ENCODE measurements at regions not wholly inside any gene's neighbourhood (a gene's known extent, or its start where the extent isn't known, plus 50 kb on each side); places are given as distances from the start of the nearest gene placed in this dataset.

DNA sequence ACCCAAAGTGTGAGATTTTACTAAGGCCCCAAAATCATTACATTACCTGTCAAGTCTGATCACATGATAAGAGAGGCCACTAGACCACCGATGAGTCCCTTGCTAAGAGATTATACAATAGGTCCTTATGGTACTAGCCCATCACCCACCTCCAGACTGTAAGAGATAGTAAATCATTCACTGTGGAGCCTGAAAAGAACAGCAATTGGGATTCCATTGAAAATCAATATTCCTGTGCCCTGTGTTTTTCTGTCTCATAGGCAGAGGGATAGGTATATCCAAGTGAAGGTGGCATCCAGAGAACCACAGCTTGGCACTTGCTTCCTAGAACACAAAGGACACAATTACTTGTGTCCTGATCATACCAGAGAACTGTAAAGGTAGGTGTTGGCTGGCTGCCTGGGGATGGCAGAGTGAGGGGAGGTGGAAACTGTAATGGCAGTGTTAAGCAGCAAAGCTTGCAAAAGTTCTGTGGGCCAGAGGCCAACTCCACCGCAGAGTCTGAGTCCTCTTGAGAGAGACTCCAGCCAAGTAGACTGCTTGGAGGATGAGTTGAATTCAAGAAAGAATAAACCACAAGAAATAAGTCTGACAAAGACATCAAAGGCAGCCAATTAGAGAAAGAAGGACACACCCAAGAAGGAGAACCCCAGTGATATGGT, 102.0 kb upstream of the PIEZO2 start:
- DNase-seq (ENCODE audit: low read depth in 1 of 2, low spot score in 1 of 2) = no peak
- TF ChIP-seq JUND (IDR thresholded peaks at IDR 0.05; ENCODE audit: low read depth) = no peak
- in situ Hi-C loops (cut with HindIII; ENCODE audit: low pct_unique_long_range_greater_than_20kb, low sequenced_read_pairs) = no loop called here

DNA sequence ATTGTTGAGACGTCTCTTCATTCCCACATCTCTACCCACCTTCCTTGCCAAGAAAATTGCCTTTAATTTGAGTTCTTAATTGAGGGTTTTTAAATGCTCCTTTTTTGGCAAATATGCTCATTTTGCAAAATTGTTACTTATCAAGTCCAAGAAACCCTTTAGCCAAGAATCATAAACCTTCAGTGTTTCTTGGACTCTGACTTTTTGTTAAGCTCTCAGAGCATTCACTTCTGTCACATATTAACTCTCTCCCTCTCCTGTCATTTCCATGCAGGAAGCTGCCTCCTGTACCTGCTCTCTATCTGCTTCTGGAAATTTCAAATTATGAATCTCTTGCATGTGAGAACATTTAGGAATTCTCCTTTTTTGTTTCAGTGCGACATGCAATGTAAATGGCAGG, 100.0 kb upstream of the PIEZO2 start:
- TF ChIP-seq JUND (IDR thresholded peaks at IDR 0.05; ENCODE audit: low read depth) = no peak
- DNase-seq (ENCODE audit: low read depth in 1 of 2, low spot score in 1 of 2) = no peak
- in situ Hi-C loops (cut with HindIII; ENCODE audit: low pct_unique_long_range_greater_than_20kb, low sequenced_read_pairs) = no loop called here

DNA sequence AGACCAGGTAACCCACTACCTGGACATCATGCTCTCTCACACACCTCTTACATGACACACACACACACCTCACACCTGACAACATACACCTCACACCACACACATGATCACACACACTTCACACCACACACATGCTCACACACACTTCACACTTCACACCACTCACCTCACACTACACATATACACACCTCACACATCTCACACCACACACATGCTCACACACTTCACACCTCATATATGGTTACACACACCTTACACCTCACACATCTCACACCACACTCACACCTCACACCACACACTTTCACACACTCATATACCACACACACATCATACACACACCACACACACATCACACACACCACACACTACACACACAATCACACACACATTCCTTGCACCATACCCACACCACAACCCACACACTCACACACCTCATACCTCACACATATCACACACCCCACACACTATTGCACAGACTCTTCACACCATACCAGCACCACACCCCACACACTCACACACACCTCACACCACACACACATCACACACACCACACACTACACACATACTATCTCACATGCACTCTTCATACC, 98.1 kb upstream of the PIEZO2 start:
- no peak for DNase-seq (ENCODE audit: low read depth in 1 of 2, low spot score in 1 of 2)
- in situ Hi-C loops (cut with HindIII; ENCODE audit: low pct_unique_long_range_greater_than_20kb, low sequenced_read_pairs) = no loop called here
- TF ChIP-seq JUND (IDR thresholded peaks at IDR 0.05; ENCODE audit: low read depth) = no peak

DNA sequence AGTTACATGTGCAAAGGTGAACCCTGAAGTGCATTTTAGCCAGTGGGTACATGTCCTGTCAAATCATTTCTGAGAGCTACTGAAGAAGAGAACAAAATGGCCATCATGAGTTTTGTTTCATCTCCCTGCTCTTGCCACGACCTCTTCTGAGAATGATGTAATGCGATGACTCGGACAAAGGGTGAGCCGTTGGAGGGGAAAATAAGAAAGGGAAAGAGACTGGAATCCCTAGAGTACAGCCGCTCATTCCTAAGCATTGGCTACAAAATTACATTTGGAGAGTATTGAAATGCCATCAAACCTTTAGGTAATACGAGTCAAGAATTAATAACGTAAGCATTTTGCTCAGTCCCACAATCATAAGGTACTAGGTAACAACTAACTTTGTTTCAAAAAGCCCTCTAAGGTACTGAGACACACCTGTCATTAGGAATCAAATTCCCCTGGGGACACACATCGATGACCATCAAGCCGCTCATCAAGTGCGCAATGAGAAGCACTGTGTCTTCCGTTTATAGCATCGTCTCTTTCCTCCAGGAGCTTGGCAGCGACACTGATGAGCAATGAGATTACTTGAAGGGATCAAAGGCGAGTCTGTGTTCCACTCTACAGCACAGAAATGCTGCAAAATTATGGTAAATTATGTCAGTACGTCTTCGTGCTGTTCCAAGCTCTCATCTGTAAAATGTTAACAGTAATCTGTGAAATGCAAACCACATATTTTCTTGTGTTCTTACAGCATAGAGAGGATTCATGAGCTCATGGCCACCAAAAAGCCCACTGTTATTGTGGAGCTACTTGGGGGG, 97.3 kb upstream of the PIEZO2 start:
- TF ChIP-seq JUND (IDR thresholded peaks at IDR 0.05; ENCODE audit: low read depth) = no peak
- no peak for DNase-seq (ENCODE audit: low read depth in 1 of 2, low spot score in 1 of 2)
- in situ Hi-C loops (cut with HindIII; ENCODE audit: low pct_unique_long_range_greater_than_20kb, low sequenced_read_pairs) = no loop called here

- TF ChIP-seq JUND (IDR thresholded peaks at IDR 0.05; ENCODE audit: low read depth) = no peak
- no peak for DNase-seq (ENCODE audit: low read depth in 1 of 2, low spot score in 1 of 2)
- in situ Hi-C loops (cut with HindIII; ENCODE audit: low pct_unique_long_range_greater_than_20kb, low sequenced_read_pairs) = no loop called here
Measured at GRCh38 chr18:11245879-11246278, 96.5 kb upstream of the PIEZO2 start.

DNA sequence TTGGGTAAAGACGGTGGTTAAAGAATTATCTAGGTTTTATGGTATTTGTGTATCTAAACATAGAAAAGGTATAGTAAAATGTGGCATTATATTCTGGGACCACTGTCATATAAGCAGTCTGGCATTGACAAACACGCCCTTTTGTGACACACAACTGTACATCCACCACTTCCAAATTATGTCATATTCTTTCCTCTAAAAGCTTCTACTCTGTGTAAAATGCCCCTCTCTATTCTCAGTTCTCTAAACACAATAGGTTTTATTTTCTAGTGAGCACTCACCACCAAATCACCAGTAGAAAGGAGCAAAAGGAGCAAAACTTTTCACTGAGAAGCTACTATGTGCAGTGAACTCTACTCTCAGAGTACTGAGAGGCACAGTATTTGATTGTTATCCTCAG, 88.1 kb upstream of the PIEZO2 start:
- TF ChIP-seq JUND (IDR thresholded peaks at IDR 0.05; ENCODE audit: low read depth) = no peak
- in situ Hi-C loops (cut with HindIII; ENCODE audit: low pct_unique_long_range_greater_than_20kb, low sequenced_read_pairs) = no loop called here
- DNase-seq (ENCODE audit: low read depth in 1 of 2, low spot score in 1 of 2) = no peak

DNA sequence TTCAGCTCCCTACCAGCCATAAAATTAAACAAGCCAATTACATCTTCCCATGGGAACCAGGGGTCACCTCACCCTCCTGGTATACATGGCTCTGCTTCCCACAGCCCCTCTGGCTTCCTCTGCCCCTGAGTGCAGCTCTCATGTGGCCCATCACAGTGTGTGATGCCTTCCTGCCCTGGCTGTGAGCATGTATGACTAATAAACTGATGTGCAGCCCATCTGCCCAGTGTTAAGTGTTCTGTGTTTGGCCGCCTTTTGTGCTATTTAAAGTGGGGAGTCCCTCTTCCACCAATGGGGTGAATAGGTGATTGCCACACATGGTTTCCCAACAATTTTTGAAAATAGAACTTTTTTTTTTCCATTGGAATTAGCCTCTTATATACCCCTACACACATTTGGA, 87.7 kb upstream of the PIEZO2 start:
- in situ Hi-C loops (cut with HindIII; ENCODE audit: low pct_unique_long_range_greater_than_20kb, low sequenced_read_pairs) = no loop called here
- TF ChIP-seq JUND (IDR thresholded peaks at IDR 0.05; ENCODE audit: low read depth) = no peak
- no peak for DNase-seq (ENCODE audit: low read depth in 1 of 2, low spot score in 1 of 2)

- in situ Hi-C loops (cut with HindIII; ENCODE audit: low pct_unique_long_range_greater_than_20kb, low sequenced_read_pairs) = no loop called here
- no peak for TF ChIP-seq JUND (IDR thresholded peaks at IDR 0.05; ENCODE audit: low read depth)
Measured at GRCh38 chr18:11224153-11224552, 74.8 kb upstream of the PIEZO2 start.

GRCh38 chr18:11219571-11219970, 70.2 kb upstream of the PIEZO2 start:
- in situ Hi-C loops (cut with HindIII; ENCODE audit: low pct_unique_long_range_greater_than_20kb, low sequenced_read_pairs) = no loop called here
- DNase-seq (ENCODE audit: low read depth in 1 of 2, low spot score in 1 of 2) = no peak
- TF ChIP-seq JUND (IDR thresholded peaks at IDR 0.05; ENCODE audit: low read depth) = no peak

More at GRCh38 chr18:11224153-11224552, 74.8 kb upstream of the PIEZO2 start:
- no peak for DNase-seq (ENCODE audit: low read depth in 1 of 2, low spot score in 1 of 2)

GRCh38 chr18:11215216-11215615, 65.8 kb upstream of the PIEZO2 start:
- in situ Hi-C loops (cut with HindIII; ENCODE audit: low pct_unique_long_range_greater_than_20kb, low sequenced_read_pairs) = no loop called here
- TF ChIP-seq JUND (IDR thresholded peaks at IDR 0.05; ENCODE audit: low read depth) = no peak
- DNase-seq (ENCODE audit: low read depth in 1 of 2, low spot score in 1 of 2) = no peak

DNA sequence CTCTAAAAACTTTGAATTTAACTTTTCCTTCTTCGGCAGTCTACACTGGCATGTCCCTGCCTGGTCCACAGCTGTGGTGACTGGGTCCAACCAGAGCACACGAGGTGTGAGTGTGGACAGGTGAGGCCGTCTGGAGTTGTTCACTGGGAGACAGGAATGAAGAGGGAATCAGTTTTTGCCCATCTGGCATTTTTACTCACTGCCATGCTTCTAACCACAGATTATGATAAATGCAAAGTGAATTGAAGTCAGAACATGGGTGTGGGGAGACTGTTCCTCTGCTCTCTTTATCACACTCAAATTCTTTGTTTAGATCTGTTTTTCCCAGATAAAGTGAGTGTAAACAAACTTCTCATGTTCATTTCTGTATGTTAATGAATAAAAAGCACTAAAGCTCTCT, 54.7 kb upstream of the PIEZO2 start:
- TF ChIP-seq JUND (IDR thresholded peaks at IDR 0.05; ENCODE audit: low read depth) = no peak
- DNase-seq (ENCODE audit: low read depth in 1 of 2, low spot score in 1 of 2) = no peak
- in situ Hi-C loops (cut with HindIII; ENCODE audit: low pct_unique_long_range_greater_than_20kb, low sequenced_read_pairs) = no loop called here

GRCh38 chr18:11199477-11199876, 50.1 kb upstream of the PIEZO2 start:
- in situ Hi-C loops (cut with HindIII; ENCODE audit: low pct_unique_long_range_greater_than_20kb, low sequenced_read_pairs) = no loop called here
- no peak for TF ChIP-seq JUND (IDR thresholded peaks at IDR 0.05; ENCODE audit: low read depth)
- no peak for DNase-seq (ENCODE audit: low read depth in 1 of 2, low spot score in 1 of 2)

Data from T47D (cell line).